GM18870 (cell line): ENCODE measurements at regions not wholly inside any gene's neighbourhood (a gene's known extent, or its start where the extent isn't known, plus 50 kb on each side); places are given as distances from the start of the nearest gene placed in this dataset.
"Not testable (repeated sequence)": the region's sequence is repeated elsewhere in the genome, so short reads cannot be mapped to it uniquely, and the experiment has no call there.

Experiments used
- ATAC-seq: cut with Tn5 transposase; IDR thresholded peaks from one replicate; pipeline ENCODE4 v1.9.1; 2021; ENCODE audit warnings: moderate library complexity; ENCODE audit not compliant: unreplicated experiment

GRCh38 chr5:15106530-15107283, 235.1 kb upstream of the ANKH start:
- no peak for ATAC-seq

GRCh38 chr5:15105799-15106393, 234.3 kb upstream of the ANKH start:
- ATAC-seq = peak; percentile 94

- no peak for ATAC-seq
Measured at GRCh38 chr5:15103864-15104263, 232.3 kb upstream of the ANKH start.

DNA sequence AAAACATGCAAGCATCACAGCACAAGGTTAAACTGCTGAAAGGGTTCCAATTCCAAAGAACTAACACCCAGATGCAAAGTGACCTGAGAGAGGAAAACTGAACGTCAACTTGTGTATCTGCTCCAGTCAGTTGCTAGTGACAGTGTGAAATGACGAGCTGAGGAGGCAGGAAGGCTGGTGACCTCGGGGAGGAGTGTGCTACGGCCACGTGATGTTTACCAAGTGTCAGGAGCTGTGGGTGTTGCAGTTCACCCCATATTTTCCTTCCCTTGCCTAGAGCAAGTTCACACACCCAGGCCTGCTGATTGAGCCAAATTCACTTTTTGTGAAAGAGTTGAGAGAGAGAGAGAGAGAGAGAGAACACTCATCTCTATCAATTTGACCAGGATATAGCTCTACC, 231.6 kb upstream of the ANKH start:
- no peak for ATAC-seq

DNA sequence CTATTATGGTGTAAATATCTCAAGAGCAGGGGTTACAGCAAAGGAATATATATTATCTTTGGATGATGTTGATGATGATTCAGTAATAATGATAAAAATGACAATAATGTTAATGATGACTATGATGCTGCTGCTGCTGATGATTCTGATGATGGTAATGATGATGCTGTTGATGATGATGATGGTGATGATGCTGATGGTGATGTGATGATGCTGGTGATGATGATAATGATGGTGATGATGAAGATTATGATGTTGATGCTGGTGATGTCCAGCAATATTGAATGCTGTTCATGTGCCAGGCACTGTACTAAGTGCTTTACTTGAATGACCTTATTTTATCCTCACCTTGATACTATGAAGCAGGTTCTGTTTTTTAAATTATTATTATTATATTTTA, 226.0 kb upstream of the ANKH start:
- ATAC-seq = no peak

DNA sequence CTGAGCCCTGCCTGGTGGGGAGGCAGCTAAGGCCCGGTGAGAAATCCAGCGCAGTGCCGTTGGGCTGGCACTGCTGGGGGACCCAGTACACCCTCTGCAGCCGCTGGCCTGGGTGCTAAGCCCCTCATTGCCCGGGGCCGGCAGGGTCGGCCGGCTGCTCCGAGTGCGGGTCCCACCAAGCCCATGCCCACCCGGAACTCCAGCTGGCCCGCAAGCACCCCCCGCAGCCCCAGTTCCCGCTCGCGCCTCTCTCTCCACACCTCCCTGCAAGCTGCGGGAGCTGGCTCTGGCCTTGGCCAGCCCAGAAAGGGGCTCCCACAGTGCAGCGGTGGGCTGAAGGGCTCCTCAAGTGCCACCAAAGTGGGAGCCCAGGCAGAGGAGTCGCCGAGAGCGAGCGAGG, 225.1 kb upstream of the ANKH start:
- not testable (repeated sequence) for ATAC-seq

- no peak for ATAC-seq
Measured at GRCh38 chr5:15092801-15093200, 221.2 kb upstream of the ANKH start.

- no peak for ATAC-seq
Measured at GRCh38 chr5:15085671-15086070, 214.1 kb upstream of the ANKH start.

GRCh38 chr5:15082096-15082495, 210.5 kb upstream of the ANKH start:
- ATAC-seq = no peak

GRCh38 chr5:15080219-15080618, 208.6 kb upstream of the ANKH start:
- no peak for ATAC-seq

DNA sequence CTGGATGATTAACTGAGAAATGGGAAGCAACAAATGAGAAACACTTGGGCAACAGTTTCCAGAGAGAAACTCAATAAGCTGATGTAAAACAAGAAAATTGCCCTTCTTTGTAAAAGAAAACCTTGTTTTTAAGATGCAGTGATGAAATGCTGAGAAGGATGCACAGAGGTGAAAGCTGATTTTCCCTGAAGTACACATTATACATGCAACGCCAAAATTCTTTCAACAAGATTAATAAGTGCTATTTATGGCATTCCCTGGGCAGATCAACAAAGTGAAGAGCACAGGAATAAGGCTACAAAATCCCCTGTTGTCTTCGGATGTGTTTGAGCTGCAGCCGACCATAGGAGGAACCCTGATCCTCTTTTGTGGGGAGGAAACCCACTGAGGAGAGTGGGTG, 208.0 kb upstream of the ANKH start:
- no peak for ATAC-seq

DNA sequence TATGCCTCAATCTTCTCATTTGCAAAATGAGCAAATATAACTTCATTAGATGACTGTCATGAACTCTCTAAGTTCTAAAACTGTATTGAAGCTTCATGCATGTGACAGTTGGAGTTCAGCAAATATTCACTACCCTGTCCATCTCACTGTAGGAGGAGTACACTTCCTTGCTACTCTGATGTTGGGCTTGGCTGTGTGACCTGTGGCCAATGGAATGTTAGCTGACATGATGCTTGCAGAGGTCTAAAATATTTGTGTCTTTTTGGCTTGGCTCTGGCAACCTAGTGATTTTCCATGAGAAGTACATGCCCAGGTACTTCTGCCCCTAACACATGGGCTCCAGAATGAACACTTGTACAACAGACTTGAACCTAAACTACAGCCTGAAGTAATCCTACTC, 203.1 kb upstream of the ANKH start:
- ATAC-seq = no peak

DNA sequence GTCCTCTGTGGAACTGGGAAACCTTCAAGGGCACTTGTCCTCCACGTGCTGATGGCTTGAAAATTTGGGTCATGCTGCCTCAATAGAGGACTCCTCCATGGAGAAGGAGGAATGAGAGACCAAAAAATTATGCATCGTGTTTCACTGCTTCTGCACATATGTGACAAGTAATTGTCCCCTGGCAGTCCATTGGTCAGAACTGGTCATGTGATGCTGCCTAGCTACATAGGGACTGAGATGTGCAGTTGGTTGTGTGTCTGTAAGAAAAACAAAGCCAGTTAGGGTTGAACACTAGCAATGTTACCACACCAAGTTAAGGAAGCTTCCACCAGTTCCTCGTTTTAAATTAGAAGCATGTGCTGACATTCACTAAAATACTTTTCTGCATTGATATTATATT, 201.9 kb upstream of the ANKH start:
- ATAC-seq = no peak

DNA sequence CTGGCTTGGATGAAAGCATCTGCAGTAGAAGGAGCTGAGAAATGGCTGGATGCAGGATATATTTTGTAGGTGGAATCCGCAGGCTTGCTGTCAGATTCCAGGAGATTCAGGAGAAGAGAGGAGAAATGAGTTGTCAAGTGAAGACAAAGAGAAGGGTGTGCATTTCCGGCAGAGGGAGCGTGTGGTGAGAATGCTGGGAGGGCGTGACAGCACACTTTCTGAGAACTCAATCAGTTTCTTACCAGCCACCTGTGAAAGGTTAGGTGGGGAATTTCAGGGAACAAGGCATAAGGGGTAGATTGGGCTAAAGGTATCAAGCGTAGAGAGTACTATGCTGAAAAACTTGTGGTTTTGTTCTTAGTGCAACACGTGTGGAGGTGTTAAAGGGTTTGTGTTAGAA, 199.3 kb upstream of the ANKH start:
- ATAC-seq = no peak

- no peak for ATAC-seq
Measured at GRCh38 chr5:15069407-15069905, 197.9 kb upstream of the ANKH start.

GRCh38 chr5:15065091-15065490, 193.5 kb upstream of the ANKH start:
- no peak for ATAC-seq

DNA sequence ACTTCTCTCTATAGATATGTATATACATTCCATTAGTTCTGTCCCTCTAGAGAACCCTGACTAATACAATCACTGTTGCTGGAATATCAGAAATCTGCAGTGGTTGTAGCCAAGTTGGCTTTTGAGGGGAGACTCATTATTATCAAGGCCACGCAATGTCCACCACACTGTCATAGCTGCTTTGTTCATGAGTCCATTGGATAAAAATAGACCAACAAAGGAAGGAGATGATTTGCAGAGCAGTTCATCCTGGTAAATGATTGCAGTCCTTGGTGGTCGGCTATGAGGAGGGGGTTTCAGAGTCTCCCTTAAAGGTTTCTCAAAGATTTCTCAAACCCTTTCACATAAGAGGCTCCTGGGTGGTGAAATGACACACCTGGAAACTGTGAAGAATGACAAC, 192.8 kb upstream of the ANKH start:
- no peak for ATAC-seq

GRCh38 chr5:15056988-15057592, 185.5 kb upstream of the ANKH start:
- no peak for ATAC-seq

- no peak for ATAC-seq
Measured at GRCh38 chr5:15044521-15044920, 172.9 kb upstream of the ANKH start.

- ATAC-seq = no peak
Measured at GRCh38 chr5:15037247-15037908, 165.8 kb upstream of the ANKH start.

GRCh38 chr5:15034379-15034778, 162.8 kb upstream of the ANKH start:
- ATAC-seq = no peak

DNA sequence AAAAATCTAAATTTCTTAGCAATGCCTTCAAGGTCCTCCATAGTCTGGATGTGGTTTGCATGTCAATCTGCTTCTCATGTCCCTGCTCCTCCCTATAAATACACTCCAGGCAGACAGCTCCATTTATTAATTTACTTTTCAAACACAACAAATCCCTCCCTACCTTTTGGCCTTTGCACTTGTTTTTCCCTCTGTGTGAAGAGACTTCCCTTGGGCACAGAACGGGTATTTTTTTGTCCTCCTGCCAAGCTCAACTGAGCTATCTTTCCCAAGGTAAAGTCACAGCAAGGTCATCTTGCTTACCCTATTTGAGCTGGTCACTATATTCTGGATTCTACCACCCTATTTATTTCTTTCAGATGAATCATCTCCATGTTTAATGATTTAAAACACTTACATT, 159.6 kb upstream of the ANKH start:
- no peak for ATAC-seq
